ENCODE measurements at regions not wholly inside any gene's neighbourhood (a gene's known extent, or its start where the extent isn't known, plus 50 kb on each side); places are given as distances from the start of the nearest gene placed in this dataset.

DNA sequence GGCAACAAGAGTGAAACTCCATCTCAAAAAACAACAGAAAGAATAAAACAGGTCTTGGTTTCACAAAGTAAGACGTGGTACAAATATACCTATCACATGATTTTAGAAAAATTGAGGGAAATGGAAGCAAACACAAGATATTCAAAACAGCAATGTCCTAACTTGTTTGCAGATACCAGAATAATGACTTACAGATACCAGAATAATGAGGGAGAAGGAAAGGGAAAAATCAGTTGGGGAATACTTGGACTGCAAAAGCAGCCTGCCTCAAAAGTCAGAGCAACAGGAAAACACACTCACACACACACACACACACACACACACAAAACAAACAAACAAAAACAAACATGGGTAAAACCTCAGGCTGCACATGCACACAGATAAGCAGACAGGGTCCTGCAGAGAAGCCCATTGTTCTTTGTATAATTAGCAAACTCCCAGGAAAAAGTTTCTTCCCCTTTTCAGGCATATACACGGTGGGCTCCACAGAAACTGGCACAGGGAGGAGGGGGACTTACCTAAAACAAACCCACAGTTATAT, 65.7 kb upstream of the CAPRIN2 start:
- DNase-seq = no peak
- Histone ChIP-seq H3K4me3 (no peak overlapping the region), H3K4me1 (peaks cover 0 to 4% (median 0%) of the 10 kb centered on the region in 3 donors), H3K9me3 (no peaks in the 10 kb centered on the region), H3K27me3 (no peaks in the 10 kb centered on the region), H3K36me3 (no peaks in the 10 kb centered on the region), H3K27ac (no peak overlapping the region)
- WGBS, 2 donors = 40 to 41% methylated on average over 2 of the region's 2 CpGs
- ATAC-seq = no peak
- no peak for TF ChIP-seq CTCF (IDR thresholded peaks at IDR 0.05)
- FAIRE-seq = no peak
- intact Hi-C loops (cut with DNase I) = no loop called here

DNA sequence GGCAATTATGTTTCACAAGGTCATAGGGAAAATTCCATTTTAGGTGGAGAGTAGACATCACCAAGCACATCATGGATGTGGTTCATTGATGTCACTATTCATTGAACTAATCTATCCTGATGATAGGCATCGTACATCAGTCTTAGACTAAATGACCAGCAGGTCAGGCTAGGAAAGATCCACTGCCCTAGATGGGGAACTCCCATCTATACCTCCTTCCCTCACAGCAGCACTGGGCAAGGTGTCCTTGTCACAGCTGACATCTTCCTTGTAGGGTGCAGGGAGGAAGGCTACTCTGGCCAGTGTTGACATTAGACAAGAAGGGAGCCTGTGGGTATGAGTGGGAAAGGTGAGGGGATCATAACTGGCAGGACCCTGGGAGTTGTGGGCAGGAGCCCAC, 63.8 kb upstream of the CAPRIN2 start:
- TF ChIP-seq CTCF (IDR thresholded peaks at IDR 0.05) = no peak
- peaks cover 0 to 4% (median 0%) of the 10 kb centered on the region in 3 donors for H3K4me1 ChIP-seq
- no peaks in the 10 kb centered on the region for H3K27me3 ChIP-seq
- ATAC-seq (no peak), FAIRE-seq (no peak), DNase-seq (no peak)
- no peak overlapping the region for H3K4me3 ChIP-seq
- H3K9me3 ChIP-seq = no peaks in the 10 kb centered on the region
- H3K36me3 ChIP-seq = no peaks in the 10 kb centered on the region
- no peak overlapping the region for H3K27ac ChIP-seq
- WGBS, 2 donors = 82 to 88% methylated on average over 1 of the region's 1 CpG
- intact Hi-C loops (cut with DNase I) = no loop called here

DNA sequence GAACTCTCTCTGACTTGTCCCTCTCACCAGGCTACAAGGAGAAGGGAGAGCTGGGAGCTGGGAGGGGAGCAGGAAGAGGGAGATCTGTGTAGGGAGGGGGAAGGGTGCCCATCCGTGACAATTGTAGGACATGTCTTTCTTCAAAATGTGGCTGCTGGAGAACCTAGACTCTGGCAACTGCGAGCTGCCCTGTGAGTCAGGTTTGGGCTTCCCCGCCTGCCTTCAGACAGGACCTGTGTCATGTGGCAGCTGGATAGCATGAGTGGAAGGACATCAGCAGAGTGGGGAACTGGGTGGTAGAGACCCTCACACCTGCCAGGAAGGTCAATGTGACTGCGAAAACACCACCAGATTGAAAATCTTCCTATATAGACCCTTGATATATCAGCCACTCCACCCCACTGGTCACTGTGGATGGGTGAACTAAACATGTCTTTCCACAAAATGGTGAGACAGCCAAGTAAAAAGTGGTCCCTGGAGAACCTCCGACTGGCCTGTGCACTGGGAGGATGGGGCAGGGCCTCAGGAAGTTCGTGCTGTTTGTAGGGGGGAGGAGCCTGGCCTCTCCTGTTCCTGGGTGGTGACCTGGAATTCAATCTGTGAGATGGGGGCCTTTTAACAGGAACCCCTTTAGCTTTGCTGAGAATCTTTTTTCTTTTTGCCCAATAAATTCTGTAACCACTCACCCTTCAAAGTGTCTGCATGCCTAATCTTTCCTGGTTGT, 62.2 kb upstream of the CAPRIN2 start:
- intact Hi-C loops (cut with DNase I) = no loop called here
- Histone ChIP-seq H3K27ac (no peak overlapping the region), H3K9me3 (no peaks in the 10 kb centered on the region), H3K36me3 (no peaks in the 10 kb centered on the region), H3K4me3 (no peak overlapping the region), H3K27me3 (no peaks in the 10 kb centered on the region), H3K4me1 (peaks cover 0 to 3% (median 0%) of the 10 kb centered on the region in 3 donors)
- FAIRE-seq = no peak
- no peak for DNase-seq
- 72 to 86% methylated on average over 6 of the region's 6 CpGs for WGBS, 2 donors
- ATAC-seq = no peak
- TF ChIP-seq CTCF (IDR thresholded peaks at IDR 0.05) = no peak

GRCh38 chr12:30814295-30814655, 59.5 kb upstream of the CAPRIN2 start:
- Histone ChIP-seq H3K9me3 (no peaks in the 10 kb centered on the region), H3K4me3 (no peak overlapping the region), H3K36me3 (no peaks in the 10 kb centered on the region), H3K27me3 (no peaks in the 10 kb centered on the region), H3K27ac (no peak overlapping the region), H3K4me1 (no peaks in the 10 kb centered on the region)
- DNase-seq = no peak
- no peak for FAIRE-seq
- intact Hi-C loops (cut with DNase I) = no loop called here
- TF ChIP-seq CTCF (IDR thresholded peaks at IDR 0.05) = no peak
- no peak for ATAC-seq

DNA sequence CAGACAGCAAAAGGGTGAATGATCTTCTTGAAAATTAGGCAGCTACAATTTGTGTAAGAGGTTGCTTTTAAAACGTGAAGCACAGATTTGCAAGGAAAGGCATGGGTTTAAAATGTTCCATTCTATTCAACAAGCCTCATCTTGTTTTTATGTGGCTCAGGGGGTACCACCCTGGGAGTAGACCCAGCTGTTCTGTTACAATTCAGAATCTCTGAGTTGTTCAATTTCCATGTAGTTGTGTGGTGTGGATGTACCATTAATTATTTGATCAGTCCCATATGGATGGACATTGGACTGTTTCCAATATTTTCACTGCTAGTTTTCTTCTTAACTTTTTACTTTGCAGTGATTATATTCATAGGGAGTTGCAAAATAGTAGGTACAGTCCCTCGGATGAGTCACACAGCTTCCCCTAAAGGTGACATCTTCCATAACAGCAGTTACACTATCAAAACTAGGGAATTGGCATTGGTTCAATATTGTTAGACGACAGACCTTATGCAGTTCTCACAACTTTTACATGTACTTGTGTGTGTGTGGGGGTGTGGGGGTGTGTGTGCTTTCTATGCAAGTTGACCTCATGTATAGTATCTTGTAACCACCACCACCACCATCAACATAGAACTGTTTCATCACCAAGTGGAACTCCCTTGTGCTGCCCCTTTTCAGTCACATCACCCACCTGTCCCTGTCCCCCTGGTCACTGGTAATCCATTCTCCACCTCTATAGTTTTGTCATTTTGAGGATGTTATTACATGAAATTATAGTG, 59.0 kb upstream of the CAPRIN2 start:
- no peaks in the 10 kb centered on the region for H3K36me3 ChIP-seq
- H3K27me3 ChIP-seq = no peaks in the 10 kb centered on the region
- TF ChIP-seq CTCF (IDR thresholded peaks at IDR 0.05) = no peak
- WGBS, 2 donors = 37 to 54% methylated on average over 3 of the region's 3 CpGs
- no peaks in the 10 kb centered on the region for H3K4me1 ChIP-seq
- FAIRE-seq (no peak), DNase-seq (no peak), ATAC-seq (no peak)
- intact Hi-C loops (cut with DNase I) = no loop called here
- H3K4me3 ChIP-seq = no peak overlapping the region
- no peaks in the 10 kb centered on the region for H3K9me3 ChIP-seq
- no peak overlapping the region for H3K27ac ChIP-seq

All from pancreas (tissue), 10 donors.